Activated CD8-positive, alpha-beta T cell treated with anti-CD3 and anti-CD28 coated beads for 36 hours (primary cell): ENCODE measurements at regions not wholly inside any gene's neighbourhood (a gene's known extent, or its start where the extent isn't known, plus 50 kb on each side); places are given as distances from the start of the nearest gene placed in this dataset.

Experiments
- ATAC-seq: fragments of 200-7000 bp; cut with Tn5 transposase; one replicate; pipeline ENCODE4 v1.10.0; 2021; ENCODE audit warnings: mild to moderate bottlenecking, moderate library complexity
- CTCF ChIA-PET: fragments of 350-600 bp; sonication (Branson Sonifier 250); formaldehyde crosslinking; loops from one replicate; lab custom pipeline; 2021; ENCODE audit warnings: antibody characterized with exemption; lab: Charles Lee
- POLR2A ChIA-PET: fragments of 350-600 bp; sonication (Branson Sonifier 250); formaldehyde crosslinking; loops from one replicate; lab custom pipeline; 2021; ENCODE audit warnings: antibody characterized with exemption; lab: Charles Lee
- DNase-seq: peaks from one replicate; pipeline ENCODE4 v3.0.0-alpha.2; 2020
- H3K27ac Mint-ChIP-seq: one replicate; pipeline ENCODE4 v1.8.0; 2021; ENCODE audit warnings: mild to moderate bottlenecking, mixed read lengths
- H3K27me3 Mint-ChIP-seq: one replicate; pipeline ENCODE4 v1.8.0; 2021; ENCODE audit warnings: mixed read lengths
- H3K36me3 Mint-ChIP-seq: one replicate; pipeline ENCODE4 v1.8.0; 2021; ENCODE audit warnings: low read depth, mixed read lengths
- H3K4me1 Mint-ChIP-seq: one replicate; pipeline ENCODE4 v1.8.0; 2021; ENCODE audit warnings: low read depth, mixed read lengths
- H3K4me3 Mint-ChIP-seq: one replicate; pipeline ENCODE4 v1.8.0; 2021; ENCODE audit warnings: mild to moderate bottlenecking, moderate library complexity, mixed read lengths
- H3K9me3 Mint-ChIP-seq: one replicate; pipeline ENCODE4 v1.8.0; 2021; ENCODE audit warnings: mixed read lengths
- CTCF ChIP-seq: fragments of 200-600 bp; IDR thresholded peaks from one replicate; pipeline ENCODE4 v1.8.0; 2022; ENCODE audit warnings: antibody characterized with exemption, mild to moderate bottlenecking
- intact Hi-C: fragments of 100-400 bp; cut with micrococcal nuclease; formaldehyde crosslinking; loops from one replicate; pipeline ENCODE4 v1.10.0; 2022

DNA sequence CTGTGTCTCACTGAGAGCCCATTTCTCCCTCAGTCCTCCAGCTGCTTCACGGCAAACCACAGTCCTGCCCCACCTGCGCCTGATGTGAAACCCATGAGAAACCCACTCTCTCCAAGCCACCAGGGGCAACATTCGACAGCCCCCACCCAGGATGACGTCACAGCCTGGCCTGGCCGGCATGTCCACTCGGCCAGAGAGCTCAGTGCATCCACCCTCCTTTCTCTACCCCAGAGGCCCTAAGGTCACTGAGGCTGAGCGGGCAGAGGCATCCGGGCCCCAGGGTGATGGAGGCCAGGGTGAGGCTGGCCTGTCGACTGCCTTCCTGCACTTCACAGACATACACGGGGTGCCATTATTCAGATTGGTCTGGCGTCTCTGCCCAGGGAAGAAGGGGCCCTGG is 402.7 kb upstream of the MYT1L start:
- no peak for TF ChIP-seq CTCF
- H3K27ac Mint-ChIP-seq = no peak overlapping the region
- intact Hi-C loops = no loop called here
- ChIA-PET POLR2A (no interaction called here), CTCF (no interaction called here)
- H3K27me3 Mint-ChIP-seq = no peaks in the 10 kb centered on the region
- no peaks in the 10 kb centered on the region for H3K4me1 Mint-ChIP-seq
- no peak for ATAC-seq
- H3K4me3 Mint-ChIP-seq = no peak overlapping the region
- H3K36me3 Mint-ChIP-seq = no peaks in the 10 kb centered on the region
- no peak for DNase-seq
- no peaks in the 10 kb centered on the region for H3K9me3 Mint-ChIP-seq

DNA sequence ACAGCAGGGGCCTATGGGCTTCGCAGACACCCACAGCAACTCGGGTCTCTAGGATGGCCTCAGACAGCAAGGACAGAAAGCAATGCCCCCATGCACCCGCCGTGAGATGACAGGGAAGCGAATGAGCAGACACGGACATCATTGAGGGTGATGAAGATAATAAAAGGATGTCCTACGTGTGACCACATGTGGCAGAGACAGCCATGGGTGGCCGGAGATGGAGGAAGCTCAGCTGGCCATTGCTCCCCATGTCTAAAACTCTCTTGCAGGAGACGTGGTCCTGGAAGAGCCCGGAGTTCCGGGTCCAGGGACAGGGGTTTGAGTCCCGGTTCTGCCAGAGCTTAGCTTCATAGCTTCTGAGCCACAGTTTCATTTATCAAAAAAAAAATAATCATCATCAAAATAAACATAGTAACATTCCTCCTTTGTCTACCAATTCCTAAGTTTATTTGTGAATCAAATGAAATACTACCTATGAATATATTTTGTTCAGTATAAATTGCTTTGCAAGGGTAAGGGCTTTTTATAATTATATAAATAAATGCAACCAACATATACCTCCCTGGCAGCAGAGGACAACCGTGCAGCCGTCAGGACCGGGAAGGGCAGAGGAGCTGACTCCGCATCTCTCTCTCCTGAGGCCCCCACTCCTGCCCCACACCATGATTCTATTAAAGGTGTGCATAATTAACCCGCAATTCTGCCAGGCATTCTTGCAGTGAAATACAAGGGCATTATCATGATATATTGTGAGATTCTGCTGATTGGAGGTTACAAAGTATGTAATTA is 401.4 kb upstream of the MYT1L start:
- no peaks in the 10 kb centered on the region for H3K4me1 Mint-ChIP-seq
- no peak for DNase-seq
- ATAC-seq = no peak
- no peak overlapping the region for H3K27ac Mint-ChIP-seq
- no peak for TF ChIP-seq CTCF
- intact Hi-C loops = no loop called here
- CTCF ChIA-PET = no interaction called here
- no peaks in the 10 kb centered on the region for H3K9me3 Mint-ChIP-seq
- no peaks in the 10 kb centered on the region for H3K27me3 Mint-ChIP-seq
- POLR2A ChIA-PET = no interaction called here
- no peaks in the 10 kb centered on the region for H3K36me3 Mint-ChIP-seq
- H3K4me3 Mint-ChIP-seq = no peak overlapping the region

GRCh38 chr2:2731816-2732284 is 400.8 kb upstream of the MYT1L start:
- ATAC-seq = no peak
- CTCF ChIA-PET = no interaction called here
- H3K4me3 Mint-ChIP-seq = no peak overlapping the region

GRCh38 chr2:2731101-2731815 is 400.2 kb upstream of the MYT1L start:
- Mint-ChIP-seq H3K27ac (no peak overlapping the region), H3K4me1 (no peaks in the 10 kb centered on the region), H3K4me3 (no peak overlapping the region), H3K27me3 (no peaks in the 10 kb centered on the region), H3K36me3 (no peaks in the 10 kb centered on the region), H3K9me3 (no peaks in the 10 kb centered on the region)
- TF ChIP-seq CTCF = no peak
- ATAC-seq (no peak), DNase-seq (no peak)
- intact Hi-C loops = no loop called here
- CTCF ChIA-PET = no interaction called here
- POLR2A ChIA-PET = no interaction called here

More at GRCh38 chr2:2731816-2732284, 400.8 kb upstream of the MYT1L start:
- Mint-ChIP-seq H3K9me3 (no peaks in the 10 kb centered on the region), H3K36me3 (no peaks in the 10 kb centered on the region), H3K27ac (no peak overlapping the region), H3K4me1 (no peaks in the 10 kb centered on the region), H3K27me3 (no peaks in the 10 kb centered on the region)
- POLR2A ChIA-PET = no interaction called here
- DNase-seq = no peak
- intact Hi-C loops = no loop called here
- no peak for TF ChIP-seq CTCF

DNA sequence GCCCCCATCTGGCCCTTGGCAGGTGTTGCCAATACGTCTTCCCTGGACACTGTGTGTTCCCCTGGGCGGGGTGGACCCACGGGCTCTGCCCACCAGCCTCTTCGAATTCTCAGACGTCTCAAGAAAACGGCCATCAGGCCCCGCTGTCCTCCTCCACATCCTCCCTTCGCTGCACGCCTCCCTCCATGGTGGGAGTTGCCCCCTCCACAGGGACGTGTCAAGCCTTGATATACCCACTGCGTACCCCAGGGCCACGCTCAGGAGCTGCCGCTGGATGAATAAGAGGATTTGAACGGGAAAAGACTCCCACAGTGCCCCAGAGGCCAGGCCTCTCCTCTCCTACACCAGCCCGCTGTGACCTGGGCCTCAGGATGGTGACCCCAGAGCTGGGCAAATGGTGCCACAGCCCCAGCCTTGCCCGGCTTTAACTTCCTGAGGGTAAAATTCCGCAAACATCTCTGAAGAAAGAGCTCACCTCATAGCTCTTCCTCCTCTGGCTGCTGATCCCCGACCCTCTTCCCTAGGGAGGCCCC is 399.3 kb upstream of the MYT1L start:
- ATAC-seq (no peak), DNase-seq (no peak)
- ChIA-PET CTCF (no interaction called here), POLR2A (no interaction called here)
- Mint-ChIP-seq H3K4me3 (no peak overlapping the region), H3K27me3 (no peaks in the 10 kb centered on the region), H3K27ac (no peak overlapping the region), H3K4me1 (no peaks in the 10 kb centered on the region), H3K36me3 (no peaks in the 10 kb centered on the region), H3K9me3 (no peaks in the 10 kb centered on the region)
- intact Hi-C loops = no loop called here
- TF ChIP-seq CTCF = no peak
